Cardiac fibroblast (primary cell): ENCODE measurements at regions not wholly inside any gene's neighbourhood (a gene's known extent, or its start where the extent isn't known, plus 50 kb on each side); places are given as distances from the start of the nearest gene placed in this dataset.
A peak's percentile ranks its signal among the peaks of the same experiment; 100 is the strongest.

ENCODE experiments used
- DNase-seq, 2 donors: peaks; one replicate each; pipeline versions ENCODE4 v3.0.0 to v3.0.0-alpha.2; 2010; ENCODE audit warnings: low read depth in 2 of 2
- H3K4me3 ChIP-seq, 2 donors: replicated peaks in 1 of 2; 1 replicate in 1 of 2; 2 replicates in 1 of 2; pipeline ENCODE4 v1.5.1; 2011; ENCODE audit warnings: low read depth in 2 of 2, low read length in 2 of 2, mild to moderate bottlenecking in 2 of 2, moderate library complexity in 1 of 2
- TF ChIP-seq, protein P1 (sequence below): IDR thresholded peaks from one replicate; pipeline ENCODE4 v1.5.1; 2011; ENCODE audit warnings: low read depth, mild to moderate bottlenecking, low read length, inconsistent platforms

DNA sequence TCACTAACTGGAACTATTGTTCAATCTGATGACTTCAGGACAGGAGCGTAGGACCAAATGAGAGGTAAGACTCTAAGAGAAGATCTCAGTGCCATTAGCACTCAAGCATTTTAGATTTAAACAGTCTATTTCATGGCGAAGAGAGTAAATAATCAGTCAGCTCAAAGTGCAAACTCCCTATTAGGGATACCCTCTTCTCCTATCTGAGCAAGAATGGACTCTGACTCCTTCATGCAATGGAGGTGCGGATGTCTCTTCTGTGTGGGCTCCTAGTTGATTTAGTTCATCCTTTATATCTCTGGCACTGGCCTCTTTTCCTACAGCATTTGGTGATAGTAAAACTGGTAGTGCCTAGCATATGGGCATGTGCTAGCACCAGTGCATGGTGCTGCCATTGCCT, 144.6 kb downstream of the SMC2 start:
- DNase-seq, result no peak
- no peak overlapping the region for H3K4me3 ChIP-seq
- TF ChIP-seq, protein P1, sequence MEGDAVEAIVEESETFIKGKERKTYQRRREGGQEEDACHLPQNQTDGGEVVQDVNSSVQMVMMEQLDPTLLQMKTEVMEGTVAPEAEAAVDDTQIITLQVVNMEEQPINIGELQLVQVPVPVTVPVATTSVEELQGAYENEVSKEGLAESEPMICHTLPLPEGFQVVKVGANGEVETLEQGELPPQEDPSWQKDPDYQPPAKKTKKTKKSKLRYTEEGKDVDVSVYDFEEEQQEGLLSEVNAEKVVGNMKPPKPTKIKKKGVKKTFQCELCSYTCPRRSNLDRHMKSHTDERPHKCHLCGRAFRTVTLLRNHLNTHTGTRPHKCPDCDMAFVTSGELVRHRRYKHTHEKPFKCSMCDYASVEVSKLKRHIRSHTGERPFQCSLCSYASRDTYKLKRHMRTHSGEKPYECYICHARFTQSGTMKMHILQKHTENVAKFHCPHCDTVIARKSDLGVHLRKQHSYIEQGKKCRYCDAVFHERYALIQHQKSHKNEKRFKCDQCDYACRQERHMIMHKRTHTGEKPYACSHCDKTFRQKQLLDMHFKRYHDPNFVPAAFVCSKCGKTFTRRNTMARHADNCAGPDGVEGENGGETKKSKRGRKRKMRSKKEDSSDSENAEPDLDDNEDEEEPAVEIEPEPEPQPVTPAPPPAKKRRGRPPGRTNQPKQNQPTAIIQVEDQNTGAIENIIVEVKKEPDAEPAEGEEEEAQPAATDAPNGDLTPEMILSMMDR, result no peak

DNA sequence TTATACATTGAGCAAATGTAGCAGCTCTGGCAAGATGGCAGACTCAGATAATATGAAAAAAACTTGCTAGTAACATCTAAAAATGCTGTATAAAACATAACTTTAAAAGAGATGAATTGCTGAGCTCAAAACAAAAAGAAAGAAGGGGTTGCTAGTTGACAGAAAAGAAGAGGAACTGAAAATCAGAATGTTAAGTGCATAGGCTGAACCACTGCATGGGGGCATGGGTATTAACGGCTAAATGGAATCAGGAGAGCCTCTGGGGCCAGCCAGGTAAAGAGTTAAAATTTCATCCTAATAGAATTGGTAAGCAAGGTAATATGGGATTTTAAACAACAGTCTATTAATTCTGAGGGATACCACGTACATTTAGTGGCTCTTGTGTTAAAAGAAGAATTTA, 146.8 kb downstream of the SMC2 start:
- TF ChIP-seq, protein P1, result no peak
- DNase-seq, result no peak
- no peak overlapping the region for H3K4me3 ChIP-seq

DNA sequence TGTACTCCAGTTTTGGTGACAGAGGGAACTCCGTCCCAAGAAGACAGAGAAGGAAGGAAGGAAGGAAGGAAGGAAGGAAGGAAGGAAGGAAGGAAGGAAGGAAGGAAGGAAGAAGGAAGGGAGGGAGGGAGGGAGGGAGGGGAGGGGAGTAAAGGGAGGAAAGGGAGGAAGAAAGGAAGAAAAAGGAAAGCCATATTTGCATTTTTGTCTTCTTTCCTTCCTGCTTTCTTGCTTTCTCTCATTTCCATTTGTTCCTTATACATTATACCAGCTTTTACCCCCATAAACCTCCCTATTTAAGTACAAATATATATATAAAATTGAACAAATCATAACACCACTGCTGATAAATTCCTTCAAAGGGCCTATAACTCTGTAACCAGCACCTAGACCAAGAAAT, 151.8 kb downstream of the SMC2 start:
- DNase-seq, result no peak
- TF ChIP-seq, protein P1, result no peak
- H3K4me3 ChIP-seq, result no peak overlapping the region

DNA sequence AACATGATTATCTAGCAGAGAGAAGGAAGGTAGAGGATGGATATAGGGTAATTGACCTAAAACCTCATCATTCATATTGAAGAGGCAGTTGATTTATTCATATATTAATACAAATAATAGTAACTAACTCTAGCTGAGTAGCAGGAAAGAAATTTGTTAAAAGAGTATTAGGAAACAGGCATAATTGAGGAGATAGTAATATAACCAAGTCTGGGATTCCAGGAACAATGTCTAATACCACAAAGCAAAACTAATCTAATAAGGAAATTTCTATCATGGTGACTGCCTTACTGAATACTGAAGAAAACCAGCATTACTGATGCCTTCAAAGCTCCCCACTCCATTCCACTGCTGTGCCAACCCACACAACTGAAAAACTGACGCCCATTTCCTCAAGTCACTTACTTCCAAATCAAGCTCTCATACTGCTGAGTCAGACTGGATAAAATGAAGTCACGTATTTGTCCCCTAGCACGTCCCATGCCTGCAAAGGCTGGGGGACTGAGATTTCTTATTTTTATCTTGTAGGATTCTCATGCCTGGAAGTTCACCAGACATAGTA, 153.9 kb downstream of the SMC2 start:
- DNase-seq, result peak; percentile 47 to 52

DNA sequence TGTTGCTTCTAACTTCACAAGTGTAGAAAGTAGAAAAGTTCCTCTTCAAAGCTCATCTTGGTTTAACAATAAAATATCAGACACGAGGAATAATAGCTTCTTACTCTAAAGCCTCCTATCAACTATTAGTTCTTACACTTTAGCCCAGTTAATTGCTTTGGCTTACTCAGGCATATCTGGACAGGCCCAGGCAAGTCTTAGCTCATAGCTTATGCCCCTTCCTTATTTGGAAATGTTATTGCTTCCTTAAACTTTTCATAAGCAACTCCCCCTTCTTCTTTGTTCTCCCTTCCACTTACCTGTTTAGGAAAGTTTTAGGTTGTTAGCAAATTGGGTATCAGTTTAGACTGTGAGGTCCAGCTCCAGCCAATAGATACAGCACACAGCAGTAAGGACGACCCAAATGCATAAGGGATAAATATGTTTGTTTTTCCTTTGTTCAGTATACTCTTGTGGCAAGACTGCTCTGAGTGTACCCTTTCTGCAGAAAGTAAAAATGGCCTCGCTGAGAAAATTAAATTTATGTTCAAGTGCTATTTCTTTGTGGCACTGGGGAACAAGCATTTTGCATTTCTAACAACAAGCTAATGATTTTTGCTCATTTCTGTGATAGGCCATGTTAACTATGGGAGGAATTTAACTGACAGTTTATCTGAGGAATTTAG, 162.1 kb downstream of the SMC2 start:
- peak in 1 of 2 donors; percentile 8 for DNase-seq
- H3K4me3 ChIP-seq, result no peak overlapping the region
- TF ChIP-seq, protein P1, result no peak

More for the DNA sequence above, 153.9 kb downstream of the SMC2 start:
- no peak overlapping the region for H3K4me3 ChIP-seq
- TF ChIP-seq, protein P1, result no peak

DNA sequence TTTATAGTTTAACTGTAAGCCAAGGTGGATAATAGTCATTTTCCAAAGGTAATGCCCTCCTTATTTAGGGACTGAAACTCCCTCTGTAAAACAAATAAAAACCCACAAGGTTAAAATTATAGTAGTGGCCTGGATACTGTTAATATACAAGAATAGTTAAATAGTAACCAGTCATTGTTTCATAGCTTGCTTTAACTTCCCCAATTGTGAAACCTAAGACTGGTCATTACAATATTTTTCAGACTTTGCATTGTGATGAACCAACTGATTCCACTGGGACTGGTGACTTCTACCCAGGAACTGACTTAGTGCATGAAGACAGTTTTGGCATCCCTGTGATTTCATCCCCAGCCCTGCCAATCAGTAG, 162.6 kb downstream of the SMC2 start:
- no peak for DNase-seq
- TF ChIP-seq, protein P1, result no peak

More for the DNA sequence above, 162.6 kb downstream of the SMC2 start:
- no peak overlapping the region for H3K4me3 ChIP-seq
